ENCODE measurements at regions not wholly inside any gene's neighbourhood (a gene's known extent, or its start where the extent isn't known, plus 50 kb on each side); places are given as distances from the start of the nearest gene placed in this dataset.
"Not testable (repeated sequence)": the region's sequence is repeated elsewhere in the genome, so short reads cannot be mapped to it uniquely, and the experiment has no call there.

GRCh38 chr15:25095179-25095578, 140.4 kb downstream of the SNRPN start:
- FAIRE-seq (no peak), DNase-seq (ENCODE audit: insufficient read length) (no peak)
- no peak for TF ChIP-seq POLR2AphosphoS5 (IDR thresholded peaks at IDR 0.05; ENCODE audit: low read depth, low read length)
- TF ChIP-seq TAF1 (IDR thresholded peaks at IDR 0.05; ENCODE audit: borderline replicate concordance, low read depth, low read length) = no peak
- TF ChIP-seq POLR2A (IDR thresholded peaks at IDR 0.05; ENCODE audit: low read depth, low read length) = no peak

- DNase-seq (ENCODE audit: insufficient read length); FAIRE-seq: not testable (repeated sequence)
Observed at GRCh38 chr15:25099966-25100365, 145.2 kb downstream of the SNRPN start.

GRCh38 chr15:25106209-25106608, 151.4 kb downstream of the SNRPN start:
- no peak for FAIRE-seq
- DNase-seq (ENCODE audit: insufficient read length) = no peak
- TF ChIP-seq POLR2AphosphoS5 (IDR thresholded peaks at IDR 0.05; ENCODE audit: low read depth, low read length) (no peak), TAF1 (IDR thresholded peaks at IDR 0.05; ENCODE audit: borderline replicate concordance, low read depth, low read length) (no peak), POLR2A (IDR thresholded peaks at IDR 0.05; ENCODE audit: low read depth, low read length) (no peak)

GRCh38 chr15:25133804-25134203, 179.0 kb downstream of the SNRPN start:
- no peak for TF ChIP-seq POLR2A (IDR thresholded peaks at IDR 0.05; ENCODE audit: low read depth, low read length)
- TF ChIP-seq POLR2AphosphoS5 (IDR thresholded peaks at IDR 0.05; ENCODE audit: low read depth, low read length) = no peak
- no peak for TF ChIP-seq TAF1 (IDR thresholded peaks at IDR 0.05; ENCODE audit: borderline replicate concordance, low read depth, low read length)
- FAIRE-seq = no peak

GRCh38 chr15:25134546-25134945, 179.8 kb downstream of the SNRPN start:
- no peak for DNase-seq (ENCODE audit: insufficient read length)
- no peak for TF ChIP-seq POLR2A (IDR thresholded peaks at IDR 0.05; ENCODE audit: low read depth, low read length)
- TF ChIP-seq POLR2AphosphoS5 (IDR thresholded peaks at IDR 0.05; ENCODE audit: low read depth, low read length) = no peak
- no peak for TF ChIP-seq TAF1 (IDR thresholded peaks at IDR 0.05; ENCODE audit: borderline replicate concordance, low read depth, low read length)

More at GRCh38 chr15:25133804-25134203, 179.0 kb downstream of the SNRPN start:
- no peak for DNase-seq (ENCODE audit: insufficient read length)

GRCh38 chr15:25136119-25136518, 181.3 kb downstream of the SNRPN start:
- no peak for DNase-seq (ENCODE audit: insufficient read length)
- TF ChIP-seq POLR2A (IDR thresholded peaks at IDR 0.05; ENCODE audit: low read depth, low read length) (no peak), POLR2AphosphoS5 (IDR thresholded peaks at IDR 0.05; ENCODE audit: low read depth, low read length) (no peak), TAF1 (IDR thresholded peaks at IDR 0.05; ENCODE audit: borderline replicate concordance, low read depth, low read length) (no peak)
- FAIRE-seq = no peak

More at GRCh38 chr15:25134546-25134945, 179.8 kb downstream of the SNRPN start:
- no peak for FAIRE-seq

- FAIRE-seq (no peak), DNase-seq (ENCODE audit: insufficient read length) (no peak)
- TF ChIP-seq POLR2AphosphoS5 (IDR thresholded peaks at IDR 0.05; ENCODE audit: low read depth, low read length) (no peak), POLR2A (IDR thresholded peaks at IDR 0.05; ENCODE audit: low read depth, low read length) (no peak), TAF1 (IDR thresholded peaks at IDR 0.05; ENCODE audit: borderline replicate concordance, low read depth, low read length) (no peak)
Observed at GRCh38 chr15:25137013-25137412, 182.2 kb downstream of the SNRPN start.

GRCh38 chr15:25169318-25169717, 214.5 kb downstream of the SNRPN start:
- DNase-seq (ENCODE audit: insufficient read length) (no peak), FAIRE-seq (no peak)
- TF ChIP-seq POLR2AphosphoS5 (IDR thresholded peaks at IDR 0.05; ENCODE audit: low read depth, low read length) = no peak
- TF ChIP-seq TAF1 (IDR thresholded peaks at IDR 0.05; ENCODE audit: borderline replicate concordance, low read depth, low read length) = no peak
- TF ChIP-seq POLR2A (IDR thresholded peaks at IDR 0.05; ENCODE audit: low read depth, low read length) = no peak

GRCh38 chr15:25170113-25170731, 215.4 kb downstream of the SNRPN start:
- DNase-seq (ENCODE audit: insufficient read length) = no peak
- no peak for FAIRE-seq
- TF ChIP-seq POLR2A (IDR thresholded peaks at IDR 0.05; ENCODE audit: low read depth, low read length) (no peak), TAF1 (IDR thresholded peaks at IDR 0.05; ENCODE audit: borderline replicate concordance, low read depth, low read length) (no peak), POLR2AphosphoS5 (IDR thresholded peaks at IDR 0.05; ENCODE audit: low read depth, low read length) (no peak)

- no peak for TF ChIP-seq TAF1 (IDR thresholded peaks at IDR 0.05; ENCODE audit: borderline replicate concordance, low read depth, low read length)
- no peak for TF ChIP-seq POLR2A (IDR thresholded peaks at IDR 0.05; ENCODE audit: low read depth, low read length)
- no peak for TF ChIP-seq POLR2AphosphoS5 (IDR thresholded peaks at IDR 0.05; ENCODE audit: low read depth, low read length)
- FAIRE-seq = no peak
- no peak for DNase-seq (ENCODE audit: insufficient read length)
Observed at GRCh38 chr15:25170781-25171110, 216.0 kb downstream of the SNRPN start.

- DNase-seq (ENCODE audit: insufficient read length) (no peak), FAIRE-seq (no peak)
- no peak for TF ChIP-seq POLR2AphosphoS5 (IDR thresholded peaks at IDR 0.05; ENCODE audit: low read depth, low read length)
- no peak for TF ChIP-seq TAF1 (IDR thresholded peaks at IDR 0.05; ENCODE audit: borderline replicate concordance, low read depth, low read length)
- no peak for TF ChIP-seq POLR2A (IDR thresholded peaks at IDR 0.05; ENCODE audit: low read depth, low read length)
Observed at GRCh38 chr15:25171111-25171811, 216.5 kb downstream of the SNRPN start.
